Mesendoderm (in vitro differentiated cells): ENCODE measurements at regions not wholly inside any gene's neighbourhood (a gene's known extent, or its start where the extent isn't known, plus 50 kb on each side); places are given as distances from the start of the nearest gene placed in this dataset.

Source experiments
- DNase-seq: peaks from one replicate; pipeline ENCODE4 v3.0.0; 2013
- H2AK5ac ChIP-seq: 2 replicates; pipeline ENCODE4 v1.6.1; 2013; ENCODE audit warnings: low read length, inconsistent platforms
- H2BK120ac ChIP-seq: 2 replicates; pipeline ENCODE4 v1.6.1; 2013; ENCODE audit warnings: low read depth, mild to moderate bottlenecking, low read length, moderate library complexity, mixed read lengths
- H2BK15ac ChIP-seq: replicated peaks from 2 replicates; pipeline ENCODE4 v1.6.1; 2013; ENCODE audit warnings: low read depth, mild to moderate bottlenecking, moderate library complexity
- H2BK5ac ChIP-seq: 2 replicates; pipeline ENCODE4 v1.6.1; 2013; ENCODE audit warnings: low read length, inconsistent platforms
- H3K18ac ChIP-seq: 2 replicates; pipeline ENCODE4 v1.6.1; 2013; ENCODE audit warnings: mild to moderate bottlenecking, low read length, mixed read lengths
- H3K23ac ChIP-seq: one replicate; pipeline ENCODE4 v1.6.1; 2013; ENCODE audit warnings: low read length
- H3K27ac ChIP-seq: 2 replicates; pipeline ENCODE4 v1.5.1; 2013; ENCODE audit warnings: low read depth, mild to moderate bottlenecking, inconsistent platforms, low read length, moderate library complexity
- H3K27me3 ChIP-seq: 2 replicates; pipeline ENCODE4 v1.6.1; 2013; ENCODE audit warnings: low read length, control low read depth, mild to moderate bottlenecking, inconsistent platforms; ENCODE audit not compliant: insufficient read depth, poor library complexity
- H3K36me3 ChIP-seq: 2 replicates; pipeline ENCODE4 v1.6.1; 2013; ENCODE audit warnings: low read length, inconsistent platforms; ENCODE audit not compliant: control insufficient read depth, insufficient read depth
- H3K4ac ChIP-seq: one replicate; pipeline ENCODE4 v1.6.1; 2013; ENCODE audit warnings: low read depth, mild to moderate bottlenecking, low read length, moderate library complexity
- H3K4me1 ChIP-seq: 2 replicates; pipeline ENCODE4 v1.6.1; 2013; ENCODE audit warnings: low read depth, low read length, inconsistent platforms; ENCODE audit not compliant: control insufficient read depth
- H3K4me2 ChIP-seq: 2 replicates; pipeline ENCODE4 v1.6.1; 2013; ENCODE audit warnings: low read length
- H3K4me3 ChIP-seq: 2 replicates; pipeline ENCODE4 v1.5.1; 2013; ENCODE audit warnings: mild to moderate bottlenecking, low read length
- H3K56ac ChIP-seq: one replicate; pipeline ENCODE4 v1.6.1; 2013; ENCODE audit warnings: low read length
- H3K79me1 ChIP-seq: 2 replicates; pipeline ENCODE4 v1.6.1; 2013; ENCODE audit warnings: low read length, inconsistent platforms
- H3K79me2 ChIP-seq: 2 replicates; pipeline ENCODE4 v1.6.1; 2013; ENCODE audit warnings: mild to moderate bottlenecking, low read length; ENCODE audit not compliant: control insufficient read depth, insufficient read depth
- H3K9ac ChIP-seq: 2 replicates; pipeline ENCODE4 v1.6.1; 2013; ENCODE audit warnings: low read length, inconsistent platforms
- H4K5ac ChIP-seq: one replicate; pipeline ENCODE4 v1.6.1; 2013; ENCODE audit warnings: low read length
- H4K8ac ChIP-seq: one replicate; pipeline ENCODE4 v1.6.1; 2013; ENCODE audit warnings: low read depth, mild to moderate bottlenecking, control low read depth, low read length, moderate library complexity
- WGBS: extraction: QIAGEN DNeasy Blood & Tissue Kit; methylation state at CpG from one replicate; pipeline ENCODE4 v1.1.7; 2013; ENCODE audit warnings: low lambda C conversion rate, missing lambda C conversion rate; ENCODE audit not compliant: insufficient coverage; ENCODE audit errors: extremely low coverage; 5-methylcytosine and 5-hydroxymethylcytosine counted together

DNA sequence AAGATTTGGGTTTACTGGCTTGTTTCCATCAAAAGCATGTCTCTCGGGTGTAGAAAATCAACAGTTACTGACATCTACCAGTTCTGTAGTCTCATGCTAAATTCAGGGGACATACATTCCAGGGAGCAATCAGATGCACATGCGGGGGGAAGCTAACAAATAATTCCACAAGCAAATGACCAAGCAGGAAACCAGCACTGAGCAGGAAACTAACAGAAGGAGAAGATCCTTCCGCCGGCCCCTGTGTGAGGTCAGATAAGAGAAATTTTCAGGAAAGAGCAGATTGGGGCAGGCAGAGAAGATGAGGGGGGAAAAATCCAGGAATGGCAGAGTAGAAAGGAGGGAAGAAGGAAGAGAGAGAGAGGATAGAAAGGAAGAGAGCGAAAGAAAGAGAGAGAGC, 127.6 kb upstream of the TMCC3 start:
- no peak overlapping the region for H3K9ac ChIP-seq
- no peaks in the 10 kb centered on the region for H3K4me1 ChIP-seq
- H3K4ac ChIP-seq = no peak overlapping the region
- H2BK120ac ChIP-seq = no peak overlapping the region
- no peak overlapping the region for H3K4me3 ChIP-seq
- H3K79me2 ChIP-seq = no peaks in the 10 kb centered on the region
- no peak overlapping the region for H3K23ac ChIP-seq
- no peak overlapping the region for H2BK5ac ChIP-seq
- H3K27me3 ChIP-seq = no peaks in the 10 kb centered on the region
- no peak overlapping the region for H3K27ac ChIP-seq
- H3K4me2 ChIP-seq = no peak overlapping the region
- H2AK5ac ChIP-seq = no peak overlapping the region
- no peak overlapping the region for H4K5ac ChIP-seq
- H3K56ac ChIP-seq = no peak overlapping the region
- no peaks in the 10 kb centered on the region for H3K79me1 ChIP-seq
- H2BK15ac ChIP-seq = no peak overlapping the region
- no peak overlapping the region for H3K18ac ChIP-seq
- no peaks in the 10 kb centered on the region for H3K36me3 ChIP-seq
- WGBS = no CpG with 5 or more reads among the region's 5 CpGs
- DNase-seq = no peak
- no peak overlapping the region for H4K8ac ChIP-seq

DNA sequence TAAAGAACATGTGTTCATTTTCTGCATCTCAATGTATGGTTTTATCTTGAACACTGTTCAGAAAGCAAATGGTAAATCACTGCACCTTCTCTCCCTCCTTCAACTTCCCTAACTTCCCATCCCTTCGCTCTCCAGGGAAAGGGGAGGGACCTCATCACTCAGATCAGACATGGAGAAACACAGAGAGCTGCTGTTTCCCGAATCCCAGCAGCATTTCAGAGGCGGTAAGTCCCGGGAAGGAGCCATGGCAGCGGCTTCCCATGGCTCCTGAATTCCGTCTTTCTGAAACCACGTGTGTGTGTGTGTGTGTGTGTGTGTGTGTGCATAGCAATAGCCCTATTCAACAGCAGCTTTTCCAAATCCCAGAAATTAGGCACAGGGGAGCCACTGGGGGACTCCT, 125.4 kb upstream of the TMCC3 start:
- no peak for DNase-seq
- no peak overlapping the region for H3K18ac ChIP-seq
- no peak overlapping the region for H2BK120ac ChIP-seq
- no peak overlapping the region for H3K4me3 ChIP-seq
- no peak overlapping the region for H3K9ac ChIP-seq
- no peak overlapping the region for H2BK5ac ChIP-seq
- no peak overlapping the region for H3K23ac ChIP-seq
- no peak overlapping the region for H3K4me2 ChIP-seq
- WGBS = no CpG with 5 or more reads among the region's 7 CpGs
- H3K79me1 ChIP-seq = no peaks in the 10 kb centered on the region
- H3K4me1 ChIP-seq = no peaks in the 10 kb centered on the region
- no peak overlapping the region for H2AK5ac ChIP-seq
- no peak overlapping the region for H3K56ac ChIP-seq
- H4K8ac ChIP-seq = no peak overlapping the region
- H2BK15ac ChIP-seq = no peak overlapping the region
- no peak overlapping the region for H3K27ac ChIP-seq
- H3K79me2 ChIP-seq = no peaks in the 10 kb centered on the region
- no peaks in the 10 kb centered on the region for H3K36me3 ChIP-seq
- no peak overlapping the region for H3K4ac ChIP-seq
- no peak overlapping the region for H4K5ac ChIP-seq
- H3K27me3 ChIP-seq = no peaks in the 10 kb centered on the region

DNA sequence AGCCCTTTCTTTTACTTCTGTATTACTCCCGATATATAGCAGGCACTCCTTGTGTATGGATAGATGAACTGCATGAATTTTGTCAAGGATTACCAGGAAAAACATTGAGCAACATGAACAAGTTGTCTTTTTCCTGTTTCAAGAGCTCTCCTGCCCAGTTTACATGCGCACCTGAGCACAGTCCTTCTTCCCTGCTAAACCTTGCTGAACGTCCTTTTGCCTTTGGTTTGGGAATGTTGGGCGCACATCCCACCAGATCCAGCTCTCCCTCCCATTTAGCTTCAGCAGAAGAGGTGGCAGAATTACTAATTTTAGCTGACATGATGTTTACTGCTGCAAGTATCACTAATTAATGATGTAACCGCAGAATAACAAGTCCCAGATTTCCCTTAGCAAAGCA, 121.4 kb upstream of the TMCC3 start:
- H3K79me2 ChIP-seq = no peaks in the 10 kb centered on the region
- no peak for DNase-seq
- no peak overlapping the region for H4K5ac ChIP-seq
- no peaks in the 10 kb centered on the region for H3K36me3 ChIP-seq
- H3K9ac ChIP-seq = no peak overlapping the region
- H2BK15ac ChIP-seq = no peak overlapping the region
- H3K79me1 ChIP-seq = no peaks in the 10 kb centered on the region
- no peak overlapping the region for H3K18ac ChIP-seq
- H3K4me3 ChIP-seq = no peak overlapping the region
- H3K27ac ChIP-seq = no peak overlapping the region
- H3K4ac ChIP-seq = no peak overlapping the region
- no CpG with 5 or more reads among the region's 5 CpGs for WGBS
- H3K23ac ChIP-seq = no peak overlapping the region
- H2BK120ac ChIP-seq = no peak overlapping the region
- no peaks in the 10 kb centered on the region for H3K4me1 ChIP-seq
- no peaks in the 10 kb centered on the region for H3K27me3 ChIP-seq
- no peak overlapping the region for H2BK5ac ChIP-seq
- H3K56ac ChIP-seq = no peak overlapping the region
- no peak overlapping the region for H3K4me2 ChIP-seq
- H4K8ac ChIP-seq = no peak overlapping the region
- H2AK5ac ChIP-seq = no peak overlapping the region

DNA sequence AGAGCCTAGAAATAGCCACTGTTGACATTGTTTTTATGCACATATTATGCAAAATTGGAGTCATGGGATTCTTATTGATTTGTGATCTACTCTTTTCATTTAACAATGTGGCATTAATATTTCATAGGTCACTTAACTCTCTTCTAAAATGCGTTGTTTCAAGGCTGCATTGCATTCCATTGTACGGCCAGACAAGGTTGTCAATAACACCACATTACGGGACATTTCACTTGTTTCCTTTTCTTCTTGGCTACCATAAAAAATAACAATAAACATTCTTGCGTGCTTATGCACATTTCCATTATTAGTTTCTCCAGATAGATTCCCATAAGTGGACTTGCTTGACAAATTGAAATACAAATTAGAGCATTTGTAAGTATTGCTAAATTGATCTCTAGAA, 120.8 kb upstream of the TMCC3 start:
- H4K8ac ChIP-seq = no peak overlapping the region
- H3K4me2 ChIP-seq = no peak overlapping the region
- H3K27me3 ChIP-seq = no peaks in the 10 kb centered on the region
- H3K4me1 ChIP-seq = no peaks in the 10 kb centered on the region
- no CpG with 5 or more reads among the region's 4 CpGs for WGBS
- H3K56ac ChIP-seq = no peak overlapping the region
- no peak overlapping the region for H4K5ac ChIP-seq
- no peaks in the 10 kb centered on the region for H3K36me3 ChIP-seq
- no peak overlapping the region for H2BK120ac ChIP-seq
- H3K9ac ChIP-seq = no peak overlapping the region
- H2BK15ac ChIP-seq = no peak overlapping the region
- no peak overlapping the region for H3K27ac ChIP-seq
- H3K18ac ChIP-seq = no peak overlapping the region
- H2BK5ac ChIP-seq = no peak overlapping the region
- no peak overlapping the region for H2AK5ac ChIP-seq
- no peak overlapping the region for H3K23ac ChIP-seq
- no peak overlapping the region for H3K4ac ChIP-seq
- no peak overlapping the region for H3K4me3 ChIP-seq
- no peak for DNase-seq
- no peaks in the 10 kb centered on the region for H3K79me1 ChIP-seq
- no peaks in the 10 kb centered on the region for H3K79me2 ChIP-seq

DNA sequence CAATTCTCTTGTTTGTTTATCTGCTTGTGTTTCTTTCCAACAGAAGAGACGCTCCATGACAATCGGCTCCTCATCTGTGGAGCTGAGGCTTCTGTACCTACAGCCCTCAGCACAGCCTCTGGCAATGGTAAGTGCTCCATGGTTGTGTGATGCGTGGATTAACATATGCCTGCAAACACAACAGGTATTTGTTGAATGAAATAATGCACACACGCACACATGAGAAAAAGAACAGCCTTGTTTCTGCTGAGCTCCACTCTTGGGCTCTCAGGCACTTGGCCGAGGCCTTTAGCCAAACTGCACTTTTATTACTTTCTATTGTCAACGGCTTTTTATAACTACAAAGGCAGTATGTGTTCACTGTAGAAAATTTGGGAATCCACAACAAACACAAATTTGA, 120.4 kb upstream of the TMCC3 start:
- Histone ChIP-seq H2BK5ac (no peak overlapping the region), H4K8ac (no peak overlapping the region), H3K79me1 (no peaks in the 10 kb centered on the region), H4K5ac (no peak overlapping the region), H3K27me3 (no peaks in the 10 kb centered on the region), H3K4me3 (no peak overlapping the region), H3K9ac (no peak overlapping the region), H3K36me3 (no peaks in the 10 kb centered on the region), H2AK5ac (no peak overlapping the region), H3K23ac (no peak overlapping the region), H3K4me2 (no peak overlapping the region), H3K56ac (no peak overlapping the region), H2BK15ac (no peak overlapping the region), H3K79me2 (no peaks in the 10 kb centered on the region), H3K4me1 (no peaks in the 10 kb centered on the region), H2BK120ac (no peak overlapping the region), H3K18ac (no peak overlapping the region), H3K4ac (no peak overlapping the region), H3K27ac (no peak overlapping the region)
- WGBS = no CpG with 5 or more reads among the region's 6 CpGs
- no peak for DNase-seq
